H1 (cell line): ENCODE measurements at regions not wholly inside any gene's neighbourhood (a gene's known extent, or its start where the extent isn't known, plus 50 kb on each side); places are given as distances from the start of the nearest gene placed in this dataset.

Experiments
- CTCF ChIA-PET: fragments of 300-600 bp; sonication (Branson Sonifier 250); formaldehyde crosslinking; loops from one replicate; lab custom pipeline; 2021; ENCODE audit not compliant: partially characterized antibody; lab: Charles Lee
- POLR2A ChIA-PET: fragments of 300-600 bp; sonication (Branson Sonifier 250); formaldehyde crosslinking; loops from one replicate; lab custom pipeline; 2021; ENCODE audit warnings: inconsistent platforms; ENCODE audit not compliant: partially characterized antibody; lab: Charles Lee
- DNase-seq, 2 experiments: peaks; one replicate each; pipeline versions ENCODE4 v3.0.0 to v3.0.0-alpha.2; 2010 to 2022; ENCODE audit warnings: low spot score in 2 of 2, low read depth in 1 of 2, mixed read lengths in 1 of 2
- FAIRE-seq: peaks from 2 replicates; lab custom pipeline; 2011; peaks lifted over from hg19 to GRCh38; lab: Jason Lieb, UNC
- H2AFZ ChIP-seq: 2 replicates; pipeline ENCODE4 v1.8.1; 2012; ENCODE audit warnings: low read length, inconsistent platforms
- H2AK5ac ChIP-seq: 2 replicates; pipeline ENCODE4 v1.6.1; 2013; ENCODE audit warnings: low read depth, low read length
- H2BK120ac ChIP-seq: replicated peaks from 2 replicates; pipeline ENCODE3; 2013; ENCODE audit warnings: low read depth, low read length, inconsistent platforms
- H2BK12ac ChIP-seq: 2 replicates; pipeline ENCODE4 v1.6.1; 2013; ENCODE audit warnings: low read depth, low read length
- H2BK15ac ChIP-seq: 2 replicates; pipeline ENCODE4 v1.6.1; 2013; ENCODE audit warnings: low read length
- H2BK20ac ChIP-seq: 2 replicates; pipeline ENCODE4 v1.6.1; 2013; ENCODE audit warnings: low read length
- H2BK5ac ChIP-seq: 2 replicates; pipeline ENCODE4 v1.6.1; 2013; ENCODE audit warnings: low read depth, low read length
- H3K14ac ChIP-seq: 2 replicates; pipeline ENCODE4 v1.6.1; 2013; ENCODE audit warnings: inconsistent platforms; ENCODE audit not compliant: insufficient read length
- H3K18ac ChIP-seq: 2 replicates; pipeline ENCODE4 v1.6.1; 2013; ENCODE audit warnings: low read length; ENCODE audit errors: extremely low read depth
- H3K23ac ChIP-seq: 2 replicates; pipeline ENCODE4 v1.6.1; 2013; ENCODE audit warnings: inconsistent platforms; ENCODE audit not compliant: insufficient read length
- H3K23me2 ChIP-seq: 2 replicates; pipeline ENCODE4 v1.6.1; 2013; ENCODE audit warnings: low read depth, low read length
- H3K27ac ChIP-seq: 2 replicates; pipeline ENCODE4 v1.6.1; 2011; ENCODE audit warnings: low read depth, low read length, inconsistent platforms
- H3K27me3 ChIP-seq, 4 experiments: replicated peaks in 1 of 4; 1 replicate in 1 of 4; 2 replicates in 3 of 4; pipeline versions ENCODE4 v1.6.1 to v1.8.1; 2011 to 2013; ENCODE audit warnings: low read length in 3 of 4, mild to moderate bottlenecking in 3 of 4, inconsistent platforms in 2 of 4, mixed read lengths in 2 of 4, moderate library complexity in 1 of 4; ENCODE audit not compliant: control insufficient read depth in 3 of 4, insufficient read depth in 3 of 4; ENCODE audit errors: extremely low read depth in 1 of 4
- H3K36me3 ChIP-seq, 4 experiments: 2 replicates each; pipeline versions ENCODE4 v1.6.1 to v1.8.1; 2011 to 2013; ENCODE audit warnings: mild to moderate bottlenecking in 4 of 4, low read length in 3 of 4, moderate library complexity in 2 of 4, control low read depth in 1 of 4, inconsistent platforms in 1 of 4; ENCODE audit not compliant: insufficient read depth in 4 of 4, control insufficient read depth in 2 of 4
- H3K4ac ChIP-seq: replicated peaks from 2 replicates; pipeline ENCODE3; 2013; ENCODE audit warnings: low read length, low read depth, mixed read lengths, inconsistent platforms; ENCODE audit not compliant: insufficient read length
- H3K4me1 ChIP-seq, 4 experiments: replicated peaks in 1 of 4; 1 replicate in 1 of 4; 2 replicates in 3 of 4; pipeline versions ENCODE4 v1.6.1 to v1.8.1; 2011 to 2013; ENCODE audit warnings: low read length in 3 of 4, inconsistent platforms in 2 of 4, mixed read lengths in 1 of 4; ENCODE audit not compliant: insufficient read depth in 4 of 4, control insufficient read depth in 3 of 4
- H3K4me2 ChIP-seq, 2 experiments: 2 replicates each; pipeline versions ENCODE4 v1.6.1 to v1.8.1; 2011 to 2013; ENCODE audit warnings: low read depth in 2 of 2, low read length in 2 of 2, control low read depth in 1 of 2, inconsistent platforms in 1 of 2, mild to moderate bottlenecking in 1 of 2; ENCODE audit not compliant: insufficient read depth in 1 of 2
- H3K4me3 ChIP-seq, 4 experiments: fragments of 200-600, 300-600 bp in 1 of 4; sonication (generic), shearing (Covaris generic), sonication (Bioruptor Twin) in 1 of 4; 2 replicates each; pipeline versions ENCODE4 v1.5.1 to v1.8.1; 2011 to 2016; ENCODE audit warnings: low read length in 4 of 4, low read depth in 3 of 4, control low read depth in 2 of 4, inconsistent platforms in 2 of 4, mild to moderate bottlenecking in 2 of 4, mixed read lengths in 1 of 4, moderate library complexity in 1 of 4; ENCODE audit not compliant: insufficient read depth in 2 of 4; ENCODE audit errors: extremely low read depth in 1 of 4
- H3K56ac ChIP-seq: replicated peaks from 2 replicates; pipeline ENCODE3; 2013; ENCODE audit warnings: low read depth, mild to moderate bottlenecking, mixed read lengths, low read length, inconsistent platforms; ENCODE audit not compliant: insufficient read length
- H3K79me1 ChIP-seq: 2 replicates; pipeline ENCODE4 v1.6.1; 2013; ENCODE audit warnings: low read depth, low read length, control low read depth
- H3K79me2 ChIP-seq, 2 experiments: 2 replicates each; pipeline versions ENCODE4 v1.6.1 to v1.8.1; 2012 to 2013; ENCODE audit warnings: low read length in 2 of 2, mild to moderate bottlenecking in 2 of 2, inconsistent platforms in 1 of 2; ENCODE audit not compliant: insufficient read depth in 2 of 2, control insufficient read depth in 1 of 2
- H3K9ac ChIP-seq, 4 experiments: replicated peaks in 1 of 4; 1 replicate in 1 of 4; 2 replicates in 3 of 4; pipeline versions ENCODE4 v1.6.1 to v1.8.1; 2011 to 2013; ENCODE audit warnings: low read depth in 3 of 4, low read length in 3 of 4, control low read depth in 2 of 4, mild to moderate bottlenecking in 2 of 4, moderate library complexity in 2 of 4, inconsistent platforms in 1 of 4; ENCODE audit errors: extremely low read depth in 1 of 4
- H3K9me3 ChIP-seq, 2 experiments: 2 replicates each; pipeline versions ENCODE4 v1.6.1 to v1.8.1; 2012 to 2013; ENCODE audit warnings: mild to moderate bottlenecking in 2 of 2, moderate library complexity in 2 of 2, control low read depth in 1 of 2, inconsistent platforms in 1 of 2, low read depth in 1 of 2, low read length in 1 of 2, mixed read lengths in 1 of 2; ENCODE audit not compliant: insufficient read depth in 2 of 2
- H4K20me1 ChIP-seq, 2 experiments: replicated peaks in 1 of 2; 2 replicates each; pipeline versions ENCODE3 to v1.8.1; 2011 to 2013; ENCODE audit warnings: inconsistent platforms in 2 of 2, low read length in 2 of 2, mild to moderate bottlenecking in 1 of 2; ENCODE audit not compliant: insufficient read depth in 2 of 2, control insufficient read depth in 1 of 2
- H4K5ac ChIP-seq: 2 replicates; pipeline ENCODE4 v1.6.1; 2013; ENCODE audit warnings: low read length, low read depth, mixed read lengths, inconsistent platforms; ENCODE audit not compliant: insufficient read length
- H4K8ac ChIP-seq: 2 replicates; pipeline ENCODE4 v1.8.0; 2013; ENCODE audit warnings: mild to moderate bottlenecking, moderate library complexity, low read length, inconsistent platforms; ENCODE audit not compliant: insufficient read depth; ENCODE audit errors: extremely low read depth
- H4K91ac ChIP-seq: replicated peaks from 2 replicates; pipeline ENCODE3; 2013; ENCODE audit warnings: low read length, mixed read lengths, inconsistent platforms; ENCODE audit not compliant: insufficient read length
- ASH2L ChIP-seq: fragments of 200-600, 300-600 bp; sonication (generic); IDR thresholded peaks from one replicate; pipeline ENCODE4 v1.7.1; 2017; ENCODE audit warnings: low read length
- BACH1 ChIP-seq: IDR thresholded peaks from 2 replicates; pipeline ENCODE4 v1.6.1; 2012; ENCODE audit warnings: low read length, improper control_type of control experiment
- CBX8 ChIP-seq: fragments of 300-800, 300-1000 bp; sonication (generic); IDR thresholded peaks from 2 replicates; pipeline ENCODE4 v1.7.1; 2016; ENCODE audit warnings: low read depth, low read length, borderline replicate concordance
- E2F6 ChIP-seq: IDR thresholded peaks from 2 replicates; pipeline ENCODE4 v1.6.1; 2012; ENCODE audit warnings: inconsistent platforms
- EP300 ChIP-seq, 2 experiments: IDR thresholded peaks; 1 replicate in 1 of 2; 2 replicates in 1 of 2; pipeline ENCODE4 v1.6.1; 2011 to 2012; ENCODE audit warnings: low read depth in 2 of 2, low read length in 2 of 2, mild to moderate bottlenecking in 2 of 2, borderline replicate concordance in 1 of 2, inconsistent platforms in 1 of 2, moderate library complexity in 1 of 2
- GTF2F1 ChIP-seq: IDR thresholded peaks from 2 replicates; pipeline ENCODE4 v1.6.1; 2012; ENCODE audit warnings: low read depth, low read length, improper control_type of control experiment, borderline replicate concordance
- JUND ChIP-seq: IDR thresholded peaks from 2 replicates; pipeline ENCODE4 v1.6.1; 2011; ENCODE audit warnings: mild to moderate bottlenecking, improper control_type of control experiment, low read length
- MAFK ChIP-seq: IDR thresholded peaks from 2 replicates; pipeline ENCODE4 v1.6.1; 2012; ENCODE audit warnings: low read depth, mild to moderate bottlenecking, improper control_type of control experiment, low read length
- NANOG ChIP-seq: IDR thresholded peaks from 2 replicates; pipeline ENCODE4 v1.6.1; 2011; ENCODE audit warnings: low read length, low read depth, mild to moderate bottlenecking, inconsistent platforms; ENCODE audit not compliant: insufficient read depth, poor library complexity, severe bottlenecking
- POLR2A ChIP-seq, 2 experiments: IDR thresholded peaks; 1 replicate in 1 of 2; 2 replicates in 1 of 2; pipeline ENCODE4 v1.6.1; 2011; ENCODE audit warnings: low read depth in 2 of 2, low read length in 2 of 2, mild to moderate bottlenecking in 2 of 2; ENCODE audit errors: control extremely low read depth in 1 of 2
- POLR2AphosphoS5 ChIP-seq: IDR thresholded peaks from 2 replicates; pipeline ENCODE4 v1.6.1; 2011; ENCODE audit warnings: low read depth, low read length
- RFX5 ChIP-seq: IDR thresholded peaks from 2 replicates; pipeline ENCODE4 v1.6.1; 2011; ENCODE audit warnings: low read depth, low read length, improper control_type of control experiment, borderline replicate concordance
- SRF ChIP-seq: IDR thresholded peaks from 2 replicates; pipeline ENCODE4 v1.6.1; 2011; ENCODE audit warnings: mild to moderate bottlenecking, low read depth, low read length, moderate library complexity
- USF2 ChIP-seq: IDR thresholded peaks from 2 replicates; pipeline ENCODE4 v1.6.1; 2011; ENCODE audit warnings: low read length, improper control_type of control experiment
- WGBS, 2 experiments: shearing (Covaris generic) in 1 of 2; methylation state at CpG; one replicate each; pipeline versions ENCODE4 v1.1.6 to v1.1.7; 2013 to 2015; ENCODE audit warnings: low lambda C conversion rate in 2 of 2, mixed read lengths in 2 of 2, inconsistent platforms in 1 of 2, low coverage in 1 of 2, missing lambda C conversion rate in 1 of 2; ENCODE audit not compliant: insufficient replicate concordance in 2 of 2, insufficient coverage in 1 of 2, insufficient read length in 1 of 2; ENCODE audit errors: extremely low coverage in 1 of 2, missing lambda C conversion rate in 1 of 2; 5-methylcytosine and 5-hydroxymethylcytosine counted together

- Histone ChIP-seq H4K8ac (no peak overlapping the region), H3K23ac (no peak overlapping the region), H3K56ac (no peak overlapping the region), H3K9ac (no peak overlapping the region), H4K5ac (no peak overlapping the region), H2AK5ac (no peak overlapping the region), H3K27me3 (no peaks in the 10 kb centered on the region), H3K4me1 (no peaks in the 10 kb centered on the region), H3K14ac (no peak overlapping the region), H4K20me1 (no peaks in the 10 kb centered on the region), H3K4me3 (no peak overlapping the region), H3K23me2 (no peaks in the 10 kb centered on the region; the same call in 1 of the 2 replicates), H3K36me3 (no peaks in the 10 kb centered on the region), H3K4ac (no peak overlapping the region), H3K79me2 (no peaks in the 10 kb centered on the region), H4K91ac (no peak overlapping the region), H3K27ac (no peak overlapping the region), H3K18ac (no peak overlapping the region), H2BK120ac (no peak overlapping the region), H3K79me1 (no peaks in the 10 kb centered on the region), H2AFZ (no peak overlapping the region), H2BK20ac (no peak overlapping the region), H2BK12ac (no peak overlapping the region), H2BK5ac (no peak overlapping the region), H2BK15ac (no peak overlapping the region), H3K9me3 (no peaks in the 10 kb centered on the region), H3K4me2 (no peak overlapping the region)
- ChIA-PET CTCF (interaction anchor here (1.7 kb wide), 1 partner anchor 12 kb away, joined by 4 read pairs; no protein-coding TSS in a partner anchor), POLR2A (no interaction called here)
- whole genome bisulfite sequencing, 2 experiments: 82% methylated on average over 4 of the region's 4 CpGs; no CpG with 5 or more reads in 1 of the 2 experiments
- no peak for DNase-seq
- FAIRE-seq: no peak
- TF ChIP-seq POLR2A (IDR thresholded peaks at IDR 0.05; ENCODE audit: control extremely low read depth in 1 of 2, low read depth in 2 of 2, low read length in 2 of 2) (no peak), MAFK (no peak), RFX5 (no peak), JUND (no peak), BACH1 (no peak), EP300 (IDR thresholded peaks at IDR 0.05; ENCODE audit: borderline replicate concordance in 1 of 2, low read depth in 2 of 2, low read length in 2 of 2) (no peak), GTF2F1 (no peak), POLR2AphosphoS5 (no peak), USF2 (no peak), E2F6 (no peak), SRF (no peak), ASH2L (no peak), CBX8 (no peak), NANOG (no peak)
Observed at GRCh38 chr7:118671149-118671548, 446.6 kb downstream of the ANKRD7 start.
